ENCODE measurements at regions not wholly inside any gene's neighbourhood (a gene's known extent, or its start where the extent isn't known, plus 50 kb on each side); places are given as distances from the start of the nearest gene placed in this dataset.

DNA sequence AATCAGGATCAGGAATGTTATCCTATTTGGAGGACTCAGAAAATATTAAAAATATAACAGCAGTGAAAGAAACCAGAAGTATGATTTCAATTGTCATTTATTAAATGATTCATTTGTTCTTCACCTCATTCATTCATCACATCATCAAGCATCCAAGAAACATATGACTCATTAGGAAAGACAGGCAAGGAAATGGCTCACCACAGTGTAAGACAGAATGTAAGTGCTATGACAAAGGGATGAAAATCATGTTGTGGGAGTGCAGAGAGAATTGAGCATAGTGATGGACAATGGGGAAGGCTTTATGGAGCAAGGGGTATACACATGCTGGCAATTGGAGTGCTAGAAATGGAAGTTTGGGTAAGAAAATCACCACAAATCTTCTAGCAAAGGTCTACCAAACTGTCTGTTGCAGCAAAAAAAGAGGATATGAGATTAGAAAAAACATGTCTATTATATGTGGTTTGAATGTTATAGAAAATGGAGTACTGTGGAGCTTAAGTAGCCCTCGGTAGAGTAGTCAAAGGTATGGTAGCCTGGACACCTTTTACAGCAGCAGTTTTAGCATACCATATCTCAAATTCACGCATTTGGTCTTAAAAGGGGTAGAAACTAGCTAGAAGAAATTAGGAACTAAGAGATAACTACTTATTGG lies 111.1 kb upstream of the GPR149 start:
- no peak for DNase-seq (ENCODE audit: low spot score)
- intact Hi-C loops (cut with DNase I), result no loop called here
- ATAC-seq, result no peak

DNA sequence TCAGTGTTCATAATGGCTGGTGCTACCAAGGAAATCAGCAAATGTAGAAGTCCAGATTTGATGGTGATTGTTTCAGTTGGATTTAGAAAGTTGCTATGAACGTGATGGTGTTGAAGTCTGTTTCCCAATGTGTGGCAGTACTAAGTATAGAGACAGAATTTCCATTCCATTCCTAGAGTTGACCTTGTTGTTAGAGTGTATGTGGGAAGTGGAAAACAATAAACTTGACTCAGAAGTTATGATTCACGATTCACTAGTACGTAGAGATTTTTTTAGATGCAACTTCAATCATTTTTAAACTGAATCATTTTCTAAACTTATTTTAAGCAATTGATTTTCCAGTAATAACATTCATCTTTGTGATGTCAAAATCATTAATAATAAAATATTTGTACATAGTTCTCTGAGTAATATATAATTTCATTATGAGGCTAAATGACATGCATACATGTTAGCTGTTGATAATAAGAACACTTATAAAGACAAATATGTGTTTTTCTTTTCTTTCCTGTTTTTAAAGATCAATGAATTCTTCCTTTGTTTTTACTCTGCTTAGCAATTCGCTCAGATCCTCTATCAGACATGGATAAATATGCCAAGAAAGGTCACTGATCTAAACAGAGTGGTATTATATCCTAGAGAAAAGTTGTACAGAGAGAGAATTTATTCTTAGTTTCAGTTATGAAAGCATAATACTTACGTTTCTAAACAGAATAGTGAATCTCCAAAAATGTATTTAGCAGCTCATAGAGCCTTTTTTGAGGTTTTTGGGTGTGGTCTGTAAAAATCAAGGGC lies 108.8 kb upstream of the GPR149 start:
- DNase-seq (ENCODE audit: low spot score) (no peak), ATAC-seq (no peak)
- intact Hi-C loops (cut with DNase I), result no loop called here

DNA sequence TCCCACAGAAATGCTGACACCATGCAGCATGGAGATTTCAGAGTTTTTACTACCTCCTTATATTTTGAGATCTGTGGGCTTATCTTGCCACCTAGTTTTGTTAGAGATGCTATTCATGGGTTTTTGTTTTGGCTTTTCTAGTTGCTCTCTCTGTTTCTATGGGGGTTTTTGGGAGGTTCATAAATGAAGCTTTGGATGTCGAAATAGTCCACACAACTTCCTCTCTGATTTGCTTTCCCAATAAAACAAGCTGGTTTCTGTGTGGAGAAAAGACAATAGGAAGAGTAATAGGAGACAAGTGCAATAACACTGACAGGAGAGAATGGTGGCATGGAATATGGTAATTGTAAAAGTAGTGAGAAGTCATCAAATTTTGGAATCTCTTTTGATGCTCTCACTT lies 106.8 kb upstream of the GPR149 start:
- no peak for ATAC-seq
- intact Hi-C loops (cut with DNase I), result no loop called here
- no peak for DNase-seq (ENCODE audit: low spot score)

DNA sequence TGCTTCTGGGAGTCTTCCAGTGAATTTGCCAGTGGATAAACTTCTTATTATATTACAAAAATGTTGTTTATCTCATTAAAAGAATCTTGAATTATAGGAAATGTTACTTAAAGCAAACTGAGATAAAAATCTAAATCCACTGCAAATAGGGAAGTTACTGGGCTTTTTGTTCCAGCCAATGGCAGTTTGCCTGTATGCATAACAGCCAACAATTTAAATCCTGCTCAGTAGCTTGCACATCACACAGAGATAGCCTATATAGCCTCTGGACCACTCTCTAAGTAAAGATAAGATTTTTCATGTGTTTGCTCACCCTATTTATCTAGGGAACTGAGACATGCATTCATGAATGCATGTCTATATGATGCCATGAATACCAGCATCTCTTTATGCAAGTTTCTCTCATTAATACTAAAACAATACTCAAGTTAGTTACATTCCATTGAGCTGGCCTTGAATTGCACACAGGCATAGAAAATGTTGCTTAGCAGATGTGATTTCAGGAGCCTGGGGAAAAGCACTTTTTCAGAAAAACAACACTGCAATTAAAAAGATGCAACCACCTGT lies 92.1 kb upstream of the GPR149 start:
- DNase-seq (ENCODE audit: low spot score), result no peak
- intact Hi-C loops (cut with DNase I), result no loop called here
- ATAC-seq, result no peak

DNA sequence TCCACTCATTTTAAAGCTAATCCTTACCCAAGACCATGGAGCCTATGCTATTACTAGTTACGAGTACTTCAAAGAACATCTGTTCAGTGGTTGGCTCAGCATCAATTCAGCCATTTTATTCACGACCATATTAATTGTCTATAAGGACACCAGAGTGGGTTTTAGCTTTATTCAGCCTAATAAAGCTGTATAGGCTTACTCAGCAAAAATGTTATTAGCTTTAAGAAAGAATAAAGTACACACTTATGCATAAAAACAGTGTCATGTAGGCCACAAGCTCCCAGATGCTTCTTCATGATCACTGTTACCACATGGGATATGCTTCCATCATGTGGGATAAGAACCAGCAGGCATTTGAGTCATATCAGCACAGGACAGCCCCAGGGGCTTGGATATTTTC lies 87.4 kb upstream of the GPR149 start:
- intact Hi-C loops (cut with DNase I), result no loop called here

DNA sequence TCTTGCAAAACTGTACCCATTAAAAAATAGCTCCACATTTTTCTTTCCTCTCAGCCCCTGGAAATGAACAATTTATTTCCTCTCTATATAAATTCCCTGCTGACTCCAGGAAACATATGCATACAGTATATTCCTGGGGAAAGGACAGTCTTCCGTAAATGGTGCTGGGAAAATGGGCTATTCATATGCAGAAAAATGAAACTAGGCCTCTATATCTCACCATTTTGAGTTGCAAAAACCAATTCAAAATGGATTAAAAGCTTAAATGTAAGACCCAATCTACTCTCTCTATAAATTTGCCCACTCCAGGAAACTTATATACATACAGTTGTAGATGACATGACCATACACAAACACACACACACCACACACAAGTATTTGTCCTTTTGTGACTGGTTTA lies 85.9 kb upstream of the GPR149 start:
- DNase-seq (ENCODE audit: low spot score) (no peak), ATAC-seq (no peak)
- intact Hi-C loops (cut with DNase I), result no loop called here

More for the DNA sequence above, 87.4 kb upstream of the GPR149 start:
- no peak for DNase-seq (ENCODE audit: low spot score)
- ATAC-seq, result no peak

DNA sequence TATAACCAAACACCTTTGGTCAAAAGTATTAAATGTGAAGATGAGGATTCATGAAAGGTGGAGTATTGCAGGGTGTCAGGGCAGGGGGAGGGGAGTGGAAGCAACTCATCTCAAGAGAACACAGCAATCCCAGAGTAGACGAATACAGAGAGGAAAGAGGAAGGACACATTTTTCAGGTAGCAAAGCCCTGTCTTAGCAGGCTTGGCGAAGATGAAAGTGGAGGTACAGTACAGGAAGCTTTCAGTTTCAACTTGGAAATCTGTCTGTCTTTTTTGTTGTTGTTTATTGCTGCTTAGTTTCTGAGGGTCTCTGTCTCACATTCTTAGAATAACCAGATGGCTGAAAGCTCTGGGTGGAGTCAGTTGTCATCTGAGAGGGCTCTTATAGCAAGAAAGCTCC lies 80.8 kb upstream of the GPR149 start:
- DNase-seq (ENCODE audit: low spot score), result no peak
- no peak for ATAC-seq
- intact Hi-C loops (cut with DNase I), result no loop called here

DNA sequence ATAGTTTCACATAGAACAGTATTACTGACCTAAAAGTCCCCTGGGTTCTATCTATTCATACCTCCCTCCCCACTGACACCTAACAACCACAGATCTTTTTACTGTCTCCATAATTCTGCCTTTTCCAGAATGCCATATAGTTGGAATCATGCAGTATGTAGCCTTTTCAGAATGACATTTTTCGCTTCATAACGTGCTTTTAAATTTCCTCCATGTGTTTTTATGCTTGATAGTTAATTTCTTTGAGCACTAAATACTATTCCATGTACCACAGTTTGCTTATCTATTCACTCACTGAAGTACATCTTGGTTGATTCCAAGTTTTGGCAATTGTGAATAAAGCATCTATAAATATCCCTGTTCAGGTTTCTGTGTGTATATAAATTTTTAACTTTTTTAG lies 77.7 kb upstream of the GPR149 start:
- no peak for ATAC-seq
- intact Hi-C loops (cut with DNase I), result no loop called here
- no peak for DNase-seq (ENCODE audit: low spot score)

DNA sequence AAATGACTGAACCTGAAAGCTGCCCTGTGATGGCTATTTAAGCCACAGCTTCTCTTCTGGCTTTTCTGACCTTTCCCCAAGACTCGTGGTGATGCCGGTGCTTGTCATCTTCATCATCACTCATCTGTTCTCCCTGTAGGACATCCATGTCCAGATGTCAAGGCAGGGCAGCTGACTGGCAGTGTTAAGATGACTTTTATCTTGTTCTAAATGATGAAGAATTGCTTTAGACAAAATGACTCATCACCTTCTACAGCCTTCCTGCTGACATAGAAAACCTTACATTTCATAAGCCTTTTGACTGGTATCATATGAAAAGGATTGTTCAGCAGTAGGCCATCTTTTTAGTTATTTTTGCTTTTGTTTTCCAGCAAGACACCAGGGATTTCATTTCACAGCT lies 67.0 kb upstream of the GPR149 start:
- intact Hi-C loops (cut with DNase I), result no loop called here
- ATAC-seq (no peak), DNase-seq (ENCODE audit: low spot score) (no peak)

DNA sequence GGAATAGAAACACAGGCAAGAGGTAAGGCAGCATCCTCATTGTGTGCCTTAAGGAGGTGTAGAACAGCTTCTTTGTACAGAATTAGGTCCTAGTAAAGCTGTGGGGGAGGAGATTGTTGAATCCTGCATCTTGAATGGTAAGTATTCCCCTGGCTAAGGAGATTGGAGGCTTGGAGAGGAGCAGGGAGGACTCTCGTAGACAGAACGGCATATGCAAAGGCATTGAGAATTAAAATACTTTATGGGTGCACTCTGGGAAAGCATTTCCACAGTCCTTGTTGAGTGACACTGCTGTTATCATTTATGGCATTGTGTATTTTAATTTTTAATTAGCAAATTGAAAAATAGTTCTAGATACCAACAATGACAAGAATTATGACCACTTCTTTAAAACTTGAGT lies 66.5 kb upstream of the GPR149 start:
- ATAC-seq (no peak), DNase-seq (ENCODE audit: low spot score) (no peak)
- intact Hi-C loops (cut with DNase I), result no loop called here

DNA sequence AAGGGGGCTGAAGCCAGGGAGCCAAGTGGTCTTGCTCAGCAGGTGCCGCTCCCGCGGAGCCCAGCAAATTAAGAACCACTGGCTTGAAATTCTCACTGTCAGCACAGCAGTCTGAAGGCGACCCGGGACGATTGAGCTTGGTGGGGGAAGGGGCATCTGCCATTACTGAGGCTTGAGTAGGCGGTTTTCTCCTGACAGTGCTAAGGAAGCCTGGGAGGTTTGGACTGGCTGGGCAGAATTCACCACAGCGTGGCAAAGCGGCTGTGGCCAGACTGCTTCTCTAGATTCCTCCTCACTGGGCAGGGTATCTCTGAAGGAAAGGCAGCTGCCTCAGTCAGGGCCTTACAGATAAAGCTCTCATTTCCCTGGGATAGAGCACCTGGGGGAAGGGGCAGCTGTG lies 57.0 kb upstream of the GPR149 start:
- intact Hi-C loops (cut with DNase I), result no loop called here
- DNase-seq (ENCODE audit: low spot score) (no peak), ATAC-seq (no peak)

DNA sequence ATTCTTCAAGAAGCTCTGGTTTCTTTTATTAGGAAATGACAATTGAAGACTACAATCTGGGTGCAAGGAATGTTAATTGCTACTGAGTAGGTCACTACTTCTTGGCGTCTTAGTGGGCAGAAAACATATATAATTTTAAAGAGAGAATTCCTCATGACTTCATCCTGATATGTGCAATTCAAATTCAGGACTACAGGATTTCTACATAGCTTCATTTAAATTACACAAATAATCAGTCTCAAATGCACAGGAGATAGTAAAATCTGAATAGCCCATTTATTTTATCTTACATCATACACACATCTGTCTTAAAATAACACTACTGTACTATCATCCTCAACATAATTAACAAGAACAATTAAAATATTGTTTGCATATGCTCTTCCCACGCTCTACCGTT lies 52.5 kb upstream of the GPR149 start:
- intact Hi-C loops (cut with DNase I), result no loop called here
- ATAC-seq, result no peak
- DNase-seq (ENCODE audit: low spot score), result no peak

DNA sequence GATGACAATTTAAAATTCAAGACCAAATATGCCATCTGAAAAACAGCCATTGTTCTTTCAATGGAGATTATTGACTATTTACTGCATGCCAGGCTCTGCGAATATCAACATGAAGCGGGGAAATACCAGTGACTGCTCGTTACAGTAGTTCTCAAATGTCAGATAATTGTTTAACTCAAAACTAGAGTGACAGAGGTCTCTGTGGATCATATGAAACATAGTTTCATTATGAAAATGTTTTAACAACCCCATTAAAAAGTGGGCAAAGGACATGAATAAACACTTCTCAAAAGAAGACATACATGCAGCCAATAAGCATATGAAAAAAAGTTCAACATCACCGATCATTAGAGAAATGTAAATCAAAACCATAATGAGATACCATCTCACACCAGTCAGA lies 50.0 kb upstream of the GPR149 start:
- intact Hi-C loops (cut with DNase I), result no loop called here
- DNase-seq (ENCODE audit: low spot score) (no peak), ATAC-seq (no peak)

All from sciatic nerve (tissue), 2 donors.